ENCODE measurements at regions not wholly inside any gene's neighbourhood (a gene's known extent, or its start where the extent isn't known, plus 50 kb on each side); places are given as distances from the start of the nearest gene placed in this dataset.

- BruUV-seq (replicated peaks) = no TSS peak
- POLR2A ChIA-PET = no interaction called here
These were observed 88.7 kb upstream of the EGLN3 start for GRCh38 chr14:34039428-34040047.

More at GRCh38 chr14:34039428-34040047, 88.7 kb upstream of the EGLN3 start:
- no peak overlapping the region for H3K4me2 ChIP-seq (ENCODE audit: insufficient read depth, low read length)
- intact Hi-C loops (cut with micrococcal nuclease) = no loop called here
- TF ChIP-seq, protein P1, sequence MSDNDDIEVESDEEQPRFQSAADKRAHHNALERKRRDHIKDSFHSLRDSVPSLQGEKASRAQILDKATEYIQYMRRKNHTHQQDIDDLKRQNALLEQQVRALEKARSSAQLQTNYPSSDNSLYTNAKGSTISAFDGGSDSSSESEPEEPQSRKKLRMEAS (IDR thresholded peaks at IDR 0.05; ENCODE audit: insufficient read depth, insufficient read length) = no peak
- TF ChIP-seq POLR2A (IDR thresholded peaks at IDR 0.05; ENCODE audit: low read depth, low read length) (no peak), EZH2 (IDR thresholded peaks at IDR 0.05; ENCODE audit: borderline replicate concordance, low read depth, low read length, severe bottlenecking) (no peak), GATA2 (IDR thresholded peaks at IDR 0.05; ENCODE audit: insufficient read depth, insufficient read length, low read depth, low read length) (no peak), FOS (IDR thresholded peaks at IDR 0.05; ENCODE audit: borderline replicate concordance, insufficient read depth, low read length) (no peak), MYC (IDR thresholded peaks at IDR 0.05; ENCODE audit: low read depth, low read length) (no peak), JUN (IDR thresholded peaks at IDR 0.05; ENCODE audit: borderline replicate concordance, insufficient read depth, insufficient read length, low read depth) (no peak), POLR2AphosphoS5 (IDR thresholded peaks at IDR 0.05; ENCODE audit: insufficient read depth, low read depth, low read length) (no peak)
- TF ChIP-seq, protein P2, sequence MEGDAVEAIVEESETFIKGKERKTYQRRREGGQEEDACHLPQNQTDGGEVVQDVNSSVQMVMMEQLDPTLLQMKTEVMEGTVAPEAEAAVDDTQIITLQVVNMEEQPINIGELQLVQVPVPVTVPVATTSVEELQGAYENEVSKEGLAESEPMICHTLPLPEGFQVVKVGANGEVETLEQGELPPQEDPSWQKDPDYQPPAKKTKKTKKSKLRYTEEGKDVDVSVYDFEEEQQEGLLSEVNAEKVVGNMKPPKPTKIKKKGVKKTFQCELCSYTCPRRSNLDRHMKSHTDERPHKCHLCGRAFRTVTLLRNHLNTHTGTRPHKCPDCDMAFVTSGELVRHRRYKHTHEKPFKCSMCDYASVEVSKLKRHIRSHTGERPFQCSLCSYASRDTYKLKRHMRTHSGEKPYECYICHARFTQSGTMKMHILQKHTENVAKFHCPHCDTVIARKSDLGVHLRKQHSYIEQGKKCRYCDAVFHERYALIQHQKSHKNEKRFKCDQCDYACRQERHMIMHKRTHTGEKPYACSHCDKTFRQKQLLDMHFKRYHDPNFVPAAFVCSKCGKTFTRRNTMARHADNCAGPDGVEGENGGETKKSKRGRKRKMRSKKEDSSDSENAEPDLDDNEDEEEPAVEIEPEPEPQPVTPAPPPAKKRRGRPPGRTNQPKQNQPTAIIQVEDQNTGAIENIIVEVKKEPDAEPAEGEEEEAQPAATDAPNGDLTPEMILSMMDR (IDR thresholded peaks at IDR 0.05; ENCODE audit: extremely low read depth in 1 of 2, insufficient read depth in 1 of 2, low read depth in 1 of 2, low read length in 2 of 2) = no peak
- H3K27ac ChIP-seq (ENCODE audit: insufficient read depth, low read depth, low read length) = no peak overlapping the region
- peaks cover 9% of the 10 kb centered on the region for H3K4me1 ChIP-seq (ENCODE audit: control insufficient read depth, extremely low read depth, insufficient read depth, low read length)
- no peaks in the 10 kb centered on the region for H3K9me1 ChIP-seq (replicated peaks; ENCODE audit: control insufficient read depth, extremely low read depth, insufficient read depth, low read length)
- no peak overlapping the region for H2AFZ ChIP-seq (ENCODE audit: low read depth, low read length)
- H4K20me1 ChIP-seq (replicated peaks; ENCODE audit: control insufficient read depth, extremely low read depth, insufficient read depth, low read length) = no peaks in the 10 kb centered on the region
- peaks cover 0 to 1% of the 10 kb centered on the region in 2 experiments for H3K27me3 ChIP-seq (ENCODE audit: control insufficient read depth in 2 of 2, insufficient read depth in 2 of 2, low read length in 2 of 2)
- DNase-seq (ENCODE audit: low read depth, low spot score) = no peak
- H3K9me3 ChIP-seq (replicated peaks; ENCODE audit: control insufficient read depth, insufficient read depth, low read length) = no peaks in the 10 kb centered on the region
- H3K36me3 ChIP-seq (ENCODE audit: control insufficient read depth in 2 of 2, extremely low read depth in 1 of 2, insufficient read depth in 2 of 2, low read length in 2 of 2) = no peaks in the 10 kb centered on the region
- H3K9ac ChIP-seq (replicated peaks; ENCODE audit: extremely low read depth, insufficient read depth, low read length) = no peak overlapping the region
- no peaks in the 10 kb centered on the region for H3K79me2 ChIP-seq (ENCODE audit: control insufficient read depth, insufficient read depth, low read length)
- no peak overlapping the region for H3K4me3 ChIP-seq (replicated peaks in 1 of 3; ENCODE audit: insufficient read depth in 1 of 3, low read depth in 1 of 3, low read length in 3 of 3)
- dilution Hi-C loops (cut with MboI; ENCODE audit: extremely low pct_ligation_motif_present, low sequenced_read_pairs) = no loop called here
- CTCF ChIA-PET = interaction anchor here (2.4 kb wide), 1 partner anchor 59 kb away, joined by 7 read pairs; no protein-coding TSS in a partner anchor
- FAIRE-seq = no peak

Measured in endothelial cell of umbilical vein (primary cell).